ENCODE measurements at regions not wholly inside any gene's neighbourhood (a gene's known extent, or its start where the extent isn't known, plus 50 kb on each side); places are given as distances from the start of the nearest gene placed in this dataset.

DNA sequence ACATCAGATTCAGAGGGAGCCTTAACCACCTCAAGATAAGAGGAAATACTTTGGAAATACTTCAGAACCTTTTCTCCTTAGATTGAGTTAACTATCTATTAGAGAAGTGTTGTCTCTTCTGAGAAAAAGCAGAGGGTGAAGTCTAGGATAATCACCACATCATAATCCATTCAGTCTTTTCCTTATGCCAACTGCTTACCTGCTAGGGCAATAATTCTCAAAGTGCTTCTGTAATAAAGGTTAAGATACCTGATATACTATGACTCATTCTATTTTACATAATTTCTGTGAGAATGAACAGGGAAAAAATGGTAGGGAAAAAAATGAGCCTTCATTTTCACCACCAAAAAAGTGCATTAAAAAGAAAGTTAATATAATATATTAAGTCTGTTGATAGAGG lies 70.1 kb upstream of the LOC128125822 start:
- no peak for TF ChIP-seq POLR2A (IDR thresholded peaks at IDR 0.05)
- TF ChIP-seq, protein P1, sequence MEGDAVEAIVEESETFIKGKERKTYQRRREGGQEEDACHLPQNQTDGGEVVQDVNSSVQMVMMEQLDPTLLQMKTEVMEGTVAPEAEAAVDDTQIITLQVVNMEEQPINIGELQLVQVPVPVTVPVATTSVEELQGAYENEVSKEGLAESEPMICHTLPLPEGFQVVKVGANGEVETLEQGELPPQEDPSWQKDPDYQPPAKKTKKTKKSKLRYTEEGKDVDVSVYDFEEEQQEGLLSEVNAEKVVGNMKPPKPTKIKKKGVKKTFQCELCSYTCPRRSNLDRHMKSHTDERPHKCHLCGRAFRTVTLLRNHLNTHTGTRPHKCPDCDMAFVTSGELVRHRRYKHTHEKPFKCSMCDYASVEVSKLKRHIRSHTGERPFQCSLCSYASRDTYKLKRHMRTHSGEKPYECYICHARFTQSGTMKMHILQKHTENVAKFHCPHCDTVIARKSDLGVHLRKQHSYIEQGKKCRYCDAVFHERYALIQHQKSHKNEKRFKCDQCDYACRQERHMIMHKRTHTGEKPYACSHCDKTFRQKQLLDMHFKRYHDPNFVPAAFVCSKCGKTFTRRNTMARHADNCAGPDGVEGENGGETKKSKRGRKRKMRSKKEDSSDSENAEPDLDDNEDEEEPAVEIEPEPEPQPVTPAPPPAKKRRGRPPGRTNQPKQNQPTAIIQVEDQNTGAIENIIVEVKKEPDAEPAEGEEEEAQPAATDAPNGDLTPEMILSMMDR (IDR thresholded peaks at IDR 0.05), result no peak
